HG02678 (cell line): ENCODE measurements at regions not wholly inside any gene's neighbourhood (a gene's known extent, or its start where the extent isn't known, plus 50 kb on each side); places are given as distances from the start of the nearest gene placed in this dataset.
"Not testable (repeated sequence)": the region's sequence is repeated elsewhere in the genome, so short reads cannot be mapped to it uniquely, and the experiment has no call there.

Experiments used
- ATAC-seq: cut with Tn5 transposase; IDR thresholded peaks from one replicate; pipeline ENCODE4 v1.9.1; 2021; ENCODE audit warnings: mild to moderate bottlenecking, moderate library complexity; ENCODE audit not compliant: unreplicated experiment

GRCh38 chr10:108633046-108633445, 1290.3 kb downstream of the XPNPEP1 start:
- no peak for ATAC-seq

GRCh38 chr10:108632144-108632543, 1291.2 kb downstream of the XPNPEP1 start:
- peak; percentile 25 for ATAC-seq

DNA sequence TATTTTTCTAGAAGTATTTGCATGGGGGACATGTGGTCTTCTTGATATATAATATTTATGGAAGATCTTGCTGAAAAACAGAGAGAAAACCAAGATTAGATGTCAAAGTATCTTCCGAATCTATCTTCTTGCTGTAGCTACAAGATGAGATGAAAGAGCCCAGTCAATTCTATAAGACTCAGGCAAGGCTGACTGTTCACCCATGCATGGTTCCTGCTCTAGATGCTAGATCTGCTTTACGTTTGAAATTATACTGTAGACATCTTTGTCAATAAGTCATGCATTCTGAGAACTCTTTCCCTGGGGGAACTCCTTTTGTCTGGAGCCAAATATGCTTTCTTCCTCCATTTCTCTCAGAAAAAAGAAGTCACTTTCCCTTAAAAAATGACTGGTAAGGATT, 1292.0 kb downstream of the XPNPEP1 start:
- peak; percentile 90 for ATAC-seq

DNA sequence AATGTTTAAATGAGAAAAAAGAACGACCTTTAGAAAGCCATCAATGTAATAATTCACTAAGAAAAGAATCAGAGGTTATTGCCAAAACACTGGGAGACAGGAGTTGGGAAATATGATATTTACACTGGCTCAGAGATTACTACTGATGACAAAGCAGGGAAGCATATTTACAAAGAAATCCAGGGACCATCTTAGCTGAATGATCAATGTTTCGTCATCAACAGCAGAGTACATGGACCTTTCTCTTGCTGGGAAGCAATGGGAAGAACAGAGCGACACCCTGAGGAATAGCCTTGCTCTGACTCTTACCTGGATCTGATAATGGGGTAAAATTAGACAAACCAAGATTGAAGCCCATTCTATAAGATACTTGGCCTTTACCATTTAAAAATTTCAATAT, 1293.5 kb downstream of the XPNPEP1 start:
- ATAC-seq = no peak

DNA sequence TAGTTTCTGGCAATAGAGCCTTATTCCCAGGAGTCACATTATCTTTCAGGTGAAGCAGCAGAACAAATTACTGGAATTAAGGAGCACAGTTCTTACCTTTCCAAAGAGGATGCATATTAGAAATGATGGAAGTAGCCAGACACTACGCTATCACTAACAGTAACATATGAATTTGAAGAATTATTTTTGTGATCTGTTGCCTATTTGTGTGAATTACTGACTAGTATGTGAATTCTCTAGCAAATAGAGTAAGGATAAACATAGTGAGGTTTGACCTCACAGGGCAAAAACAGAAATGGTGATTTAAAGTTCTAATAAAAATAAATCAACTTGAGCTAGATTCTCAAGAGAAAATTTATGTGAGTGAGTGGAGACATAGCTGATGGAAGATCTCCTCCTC, 1299.3 kb downstream of the XPNPEP1 start:
- ATAC-seq = no peak

DNA sequence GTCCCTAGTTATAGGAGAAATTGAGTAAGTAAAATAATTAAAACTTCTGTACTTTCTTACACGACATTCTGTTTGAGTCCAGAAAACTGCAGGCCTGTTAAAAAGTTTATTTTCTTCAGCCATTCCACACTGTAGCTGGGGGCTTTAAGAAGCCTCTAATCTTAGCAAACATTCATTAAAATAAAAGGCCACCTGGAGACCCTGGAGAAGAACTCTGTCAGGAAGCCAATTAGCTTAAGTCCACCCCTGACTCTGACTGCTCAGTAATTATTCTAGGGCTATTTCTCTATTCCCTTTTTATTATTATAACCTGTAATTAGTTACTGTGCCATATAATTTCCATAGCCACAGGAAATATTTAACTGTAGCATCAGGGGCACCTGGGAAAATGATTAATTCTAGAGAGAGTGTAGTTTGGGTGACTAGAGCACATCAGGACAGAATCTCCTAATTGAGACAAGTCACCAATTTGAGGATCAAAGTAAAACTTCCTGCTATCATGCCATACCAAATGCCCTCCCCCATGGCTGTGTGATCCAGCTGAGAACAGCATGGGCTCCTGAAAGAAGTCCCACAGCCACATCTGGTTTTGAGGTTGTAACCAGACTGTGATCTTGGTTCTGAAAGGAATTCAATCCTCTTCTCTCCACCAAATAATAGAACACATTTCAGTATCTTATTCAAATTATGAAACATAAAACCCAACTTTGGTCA, 1302.3 kb downstream of the XPNPEP1 start:
- no peak for ATAC-seq

DNA sequence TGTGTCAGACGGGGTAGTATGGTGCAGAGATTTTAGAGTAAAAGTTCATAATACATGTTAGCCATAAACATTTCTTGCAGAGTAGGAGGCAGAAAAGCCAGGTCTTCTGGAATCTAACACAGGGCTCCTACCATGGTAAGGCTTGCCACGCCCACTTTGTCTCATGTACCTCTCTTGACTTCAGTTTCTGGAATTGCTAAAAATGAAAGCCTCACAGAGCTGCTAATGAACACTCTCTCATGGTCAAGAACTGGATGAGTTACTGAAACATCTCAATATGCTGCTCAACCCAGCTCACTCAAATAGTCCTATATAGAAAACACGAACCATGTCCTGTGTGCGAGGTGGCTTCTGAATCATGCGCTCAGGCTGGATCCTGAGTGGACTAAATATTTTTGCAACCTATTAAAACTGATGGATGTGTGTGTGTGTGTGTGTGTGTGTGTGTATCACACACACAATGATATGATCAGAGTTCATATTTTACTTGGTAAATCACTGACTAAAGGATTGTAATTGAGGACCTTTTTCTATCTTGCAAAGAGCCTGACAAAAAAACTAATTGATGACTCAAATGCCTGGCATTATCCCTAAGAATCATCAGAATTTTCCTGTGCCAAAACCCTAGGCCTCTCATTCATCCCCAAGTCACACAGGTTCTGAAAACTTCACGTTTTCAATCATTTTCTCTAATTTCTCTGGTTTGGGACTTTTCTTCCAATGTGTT, 1306.6 kb downstream of the XPNPEP1 start:
- ATAC-seq = no peak

DNA sequence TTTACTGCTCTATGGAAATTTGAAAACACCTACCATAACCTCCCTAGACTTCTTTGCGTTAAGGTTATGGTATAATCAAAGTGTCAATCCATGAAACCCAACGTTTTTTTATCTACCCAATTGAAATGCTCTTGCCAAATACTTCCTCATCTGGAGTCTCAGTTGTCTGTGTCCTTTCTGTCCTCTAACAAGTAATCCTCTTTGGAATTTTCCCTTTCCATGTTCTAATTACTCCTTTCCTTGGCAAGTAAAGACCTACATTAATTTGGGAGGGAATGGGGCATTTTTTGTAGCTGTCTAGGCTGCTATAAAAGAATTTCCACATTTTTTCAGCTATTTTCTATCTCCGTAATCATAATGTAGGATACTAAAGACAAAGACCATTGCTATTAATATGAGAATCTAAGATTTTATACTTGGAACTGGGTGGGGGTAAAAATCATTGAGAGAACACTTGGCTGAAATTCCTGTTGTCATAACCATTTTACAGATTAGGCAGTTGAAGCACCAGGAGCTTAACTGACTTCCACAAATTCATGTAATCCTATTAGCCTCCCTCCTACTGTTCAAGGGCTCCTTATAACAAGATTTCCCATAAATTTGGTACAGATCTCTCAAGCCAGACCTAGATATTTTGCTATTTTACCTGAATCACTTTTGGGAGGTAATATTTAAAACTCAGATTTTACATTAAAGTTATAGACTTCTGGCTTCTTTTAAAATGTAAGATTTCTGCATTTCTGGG, 1307.6 kb downstream of the XPNPEP1 start:
- ATAC-seq = no peak

DNA sequence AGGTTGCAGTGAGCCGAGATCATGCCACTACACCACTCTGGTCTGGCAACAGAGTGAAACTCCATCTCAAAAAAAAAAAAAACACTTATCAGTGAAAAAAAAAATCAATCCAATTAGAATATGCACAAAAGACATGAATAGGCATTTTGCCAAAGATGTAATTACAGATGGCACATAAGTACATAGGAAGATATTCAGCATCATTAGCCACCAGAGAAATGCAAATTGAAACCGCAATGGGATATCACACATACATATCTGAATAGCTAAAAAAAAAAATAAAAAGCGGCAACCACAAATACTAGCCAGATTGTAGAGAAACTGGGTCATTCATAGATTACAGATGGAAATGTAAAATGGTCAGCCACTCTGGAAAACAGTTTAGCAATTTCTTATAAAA, 1310.8 kb downstream of the XPNPEP1 start:
- ATAC-seq = no peak

DNA sequence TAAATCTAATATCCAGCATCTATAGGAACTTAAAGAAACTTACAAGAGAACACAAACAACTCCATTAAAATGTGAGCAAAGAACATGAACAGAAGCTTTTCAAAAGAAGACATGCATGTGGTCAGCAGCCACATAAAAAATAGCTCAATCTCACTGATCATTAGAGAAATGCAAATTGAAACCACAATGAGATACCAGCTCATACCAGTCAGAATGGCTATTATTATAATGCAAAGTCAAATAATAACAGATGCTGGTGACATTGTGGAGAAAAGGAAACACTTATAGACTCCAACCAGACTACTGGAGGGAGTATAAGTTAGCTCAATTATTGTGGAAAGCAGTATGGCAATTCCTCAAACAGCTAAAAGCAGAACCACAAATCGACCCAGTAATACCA, 1314.5 kb downstream of the XPNPEP1 start:
- ATAC-seq = no peak

DNA sequence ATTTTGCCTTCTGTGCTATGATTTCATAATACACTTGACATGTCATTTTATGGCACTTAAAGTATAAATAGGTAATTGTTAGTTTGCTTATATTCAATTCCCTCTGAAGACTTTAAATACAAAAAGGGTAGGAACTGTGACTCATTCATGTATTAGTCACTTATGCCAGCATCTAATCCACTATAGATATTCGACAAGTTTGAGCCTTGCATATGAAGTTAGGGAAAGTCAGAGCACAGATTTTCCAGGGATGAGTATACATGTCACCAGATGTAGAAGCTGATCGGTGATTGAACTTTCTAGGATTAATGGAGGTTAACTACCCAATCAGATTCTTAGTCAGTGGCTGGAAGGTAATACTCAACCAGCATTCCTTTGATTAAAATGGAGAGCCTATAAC, 1321.5 kb downstream of the XPNPEP1 start:
- no peak for ATAC-seq

DNA sequence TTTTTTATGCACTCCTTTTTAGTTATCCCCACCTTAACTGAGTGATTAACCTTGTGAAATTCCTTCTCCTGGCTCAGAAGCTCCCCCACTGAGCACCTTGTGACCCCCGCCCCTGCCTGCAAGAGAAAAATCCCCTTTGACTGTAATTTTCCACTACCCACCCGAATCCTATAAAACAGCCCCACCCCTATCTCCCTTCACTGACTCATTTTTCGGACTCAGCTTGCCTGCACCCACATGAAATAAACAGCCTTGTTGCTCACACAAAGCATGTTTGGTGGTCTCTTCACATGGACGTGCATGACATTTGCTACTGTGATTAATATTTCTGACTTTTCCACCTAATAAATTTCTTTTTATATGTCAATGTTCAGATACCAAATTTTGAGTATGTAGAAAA, 1322.8 kb downstream of the XPNPEP1 start:
- not testable (repeated sequence) for ATAC-seq

DNA sequence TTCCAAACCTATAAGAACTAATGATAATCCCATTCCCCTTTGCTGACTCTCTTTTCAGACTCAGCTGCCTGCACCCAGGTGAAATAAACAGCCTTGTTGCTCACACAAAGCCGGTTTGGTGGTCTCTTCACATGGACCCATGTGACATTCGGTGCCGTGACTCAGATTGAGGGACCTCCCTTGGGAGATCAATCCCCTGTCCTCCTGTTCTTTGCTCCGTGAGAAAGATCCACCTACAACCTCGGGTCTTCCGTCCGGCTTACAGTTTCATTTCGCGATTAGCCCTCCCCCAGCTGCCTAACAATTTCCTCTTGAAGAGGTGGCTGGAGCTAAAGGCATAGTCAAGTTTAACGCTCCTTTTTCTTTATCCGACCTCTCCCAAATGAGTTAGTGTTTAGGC, 1324.0 kb downstream of the XPNPEP1 start:
- ATAC-seq = not testable (repeated sequence)

DNA sequence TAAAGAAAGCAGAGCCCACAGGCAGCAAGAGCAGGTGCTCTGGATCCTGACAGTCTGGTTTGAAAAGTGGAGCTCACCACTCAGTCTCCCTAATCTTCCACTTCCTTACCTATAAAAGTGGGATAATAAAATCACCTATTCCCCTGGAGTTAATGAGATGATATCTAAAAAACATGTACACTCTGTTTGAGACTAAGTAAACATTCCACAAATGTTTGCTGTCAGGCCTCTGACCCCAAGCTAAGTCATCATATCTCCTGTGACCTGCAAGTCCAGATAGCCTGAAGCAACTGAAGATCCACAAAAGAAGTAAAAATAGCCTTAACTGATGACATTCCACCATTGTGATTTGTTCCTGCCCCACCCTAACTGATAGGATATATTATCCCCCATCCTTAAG, 1324.5 kb downstream of the XPNPEP1 start:
- no peak for ATAC-seq

DNA sequence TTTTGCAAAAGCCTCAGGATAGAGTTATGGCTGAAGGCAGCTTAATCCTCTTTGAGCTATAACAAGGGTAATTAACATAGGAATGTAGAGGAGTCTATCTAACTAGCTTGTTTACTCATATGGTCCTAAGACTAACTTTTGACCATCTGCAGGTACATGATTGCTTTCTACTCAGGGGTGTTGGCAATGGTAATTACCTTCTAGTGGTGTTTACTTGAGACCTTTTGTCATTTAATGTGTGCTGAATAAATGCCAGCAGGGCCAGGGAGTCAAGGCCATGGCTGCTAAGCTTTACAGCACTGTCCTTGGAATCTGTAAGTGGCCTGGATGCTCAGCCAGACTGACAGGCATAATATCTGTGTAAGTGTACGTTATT, 1325.0 kb downstream of the XPNPEP1 start:
- ATAC-seq = no peak

GRCh38 chr10:108597657-108598319, 1325.5 kb downstream of the XPNPEP1 start:
- no peak for ATAC-seq

DNA sequence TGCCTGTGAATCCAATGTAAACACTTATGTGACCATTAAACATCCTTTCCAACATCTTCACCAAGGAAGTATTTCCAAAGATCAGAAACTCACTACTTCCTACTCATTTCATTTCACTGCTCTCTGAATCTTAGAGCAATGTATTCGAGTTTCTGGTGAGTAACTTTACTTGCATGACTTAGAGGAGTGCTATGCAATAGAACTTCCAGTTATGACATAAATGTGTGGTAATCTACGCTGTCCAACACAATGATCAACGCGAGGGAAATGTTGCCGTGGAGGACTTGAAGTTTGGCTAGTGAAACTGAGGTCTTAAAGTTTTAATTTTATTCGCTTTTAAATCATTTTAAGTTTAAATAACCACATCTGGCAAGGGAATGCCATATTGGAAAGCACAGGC, 1326.3 kb downstream of the XPNPEP1 start:
- no peak for ATAC-seq

DNA sequence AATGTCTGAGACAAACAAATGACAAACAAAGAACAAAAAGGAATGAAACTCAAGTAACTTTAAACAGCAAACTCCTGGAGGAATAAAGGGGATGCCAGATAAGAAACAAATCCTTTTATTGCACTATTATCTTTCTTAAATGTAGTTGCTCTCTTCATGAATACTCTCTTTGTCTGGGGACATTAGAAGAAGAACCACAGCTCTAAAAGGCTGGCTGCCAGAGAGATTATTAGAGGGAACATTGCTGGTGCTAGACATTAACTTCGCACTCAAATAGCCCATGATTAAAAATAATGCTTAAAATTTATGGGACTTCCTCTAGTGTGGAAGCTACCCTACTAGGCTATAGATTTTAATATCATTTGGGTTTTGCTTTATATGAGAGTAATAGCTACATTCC, 1330.4 kb downstream of the XPNPEP1 start:
- ATAC-seq = no peak

DNA sequence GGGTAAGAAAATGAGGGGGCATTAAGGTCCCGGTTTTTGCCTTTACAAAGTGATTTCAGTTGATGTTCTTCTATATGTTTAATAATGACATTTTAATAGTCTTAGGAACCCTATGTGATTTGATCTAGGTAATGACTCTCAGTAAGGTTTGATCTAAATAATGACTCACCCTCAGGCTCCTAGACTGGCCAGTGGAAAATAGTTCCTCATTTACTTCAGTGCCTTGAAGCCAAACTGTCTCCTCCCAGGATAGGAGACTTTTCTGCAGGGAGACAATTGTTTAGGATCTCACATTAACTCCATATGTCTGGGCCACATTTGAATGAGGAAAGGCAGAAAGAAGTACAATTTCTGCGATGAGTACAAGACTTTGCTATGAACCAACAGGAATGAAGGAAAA, 1331.9 kb downstream of the XPNPEP1 start:
- no peak for ATAC-seq

- no peak for ATAC-seq
These were observed 1336.9 kb downstream of the XPNPEP1 start for GRCh38 chr10:108586424-108586823.

DNA sequence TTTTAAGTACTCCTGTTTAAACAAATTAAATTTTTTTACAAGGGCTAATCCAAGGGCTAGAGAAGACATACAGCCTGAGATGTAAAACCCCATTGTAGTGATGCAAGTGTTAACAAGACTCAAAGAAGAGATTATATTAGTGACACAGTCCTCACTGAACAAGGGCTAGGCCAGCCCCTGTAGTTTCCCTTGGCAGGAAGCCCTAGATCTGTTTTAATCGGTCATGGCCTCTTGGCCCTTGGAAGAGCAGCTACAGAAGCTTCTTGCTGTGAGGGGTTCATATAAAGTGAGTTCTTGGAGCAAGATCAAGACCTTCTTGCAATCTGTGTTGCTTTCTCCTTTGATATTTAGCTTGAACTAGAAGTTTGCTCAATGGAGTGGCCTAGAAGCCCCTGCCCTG, 1339.4 kb downstream of the XPNPEP1 start:
- ATAC-seq = no peak
